HG03039 (cell line): ENCODE measurements at regions not wholly inside any gene's neighbourhood (a gene's known extent, or its start where the extent isn't known, plus 50 kb on each side); places are given as distances from the start of the nearest gene placed in this dataset.

Experiments
- ATAC-seq: cut with Tn5 transposase; IDR thresholded peaks from one replicate; pipeline ENCODE4 v1.9.1; 2021; ENCODE audit warnings: mild to moderate bottlenecking, moderate library complexity; ENCODE audit not compliant: unreplicated experiment

- ATAC-seq, result no peak
Observed at GRCh38 chr2:128781166-128781565, 462.5 kb upstream of the HS6ST1 start.

DNA sequence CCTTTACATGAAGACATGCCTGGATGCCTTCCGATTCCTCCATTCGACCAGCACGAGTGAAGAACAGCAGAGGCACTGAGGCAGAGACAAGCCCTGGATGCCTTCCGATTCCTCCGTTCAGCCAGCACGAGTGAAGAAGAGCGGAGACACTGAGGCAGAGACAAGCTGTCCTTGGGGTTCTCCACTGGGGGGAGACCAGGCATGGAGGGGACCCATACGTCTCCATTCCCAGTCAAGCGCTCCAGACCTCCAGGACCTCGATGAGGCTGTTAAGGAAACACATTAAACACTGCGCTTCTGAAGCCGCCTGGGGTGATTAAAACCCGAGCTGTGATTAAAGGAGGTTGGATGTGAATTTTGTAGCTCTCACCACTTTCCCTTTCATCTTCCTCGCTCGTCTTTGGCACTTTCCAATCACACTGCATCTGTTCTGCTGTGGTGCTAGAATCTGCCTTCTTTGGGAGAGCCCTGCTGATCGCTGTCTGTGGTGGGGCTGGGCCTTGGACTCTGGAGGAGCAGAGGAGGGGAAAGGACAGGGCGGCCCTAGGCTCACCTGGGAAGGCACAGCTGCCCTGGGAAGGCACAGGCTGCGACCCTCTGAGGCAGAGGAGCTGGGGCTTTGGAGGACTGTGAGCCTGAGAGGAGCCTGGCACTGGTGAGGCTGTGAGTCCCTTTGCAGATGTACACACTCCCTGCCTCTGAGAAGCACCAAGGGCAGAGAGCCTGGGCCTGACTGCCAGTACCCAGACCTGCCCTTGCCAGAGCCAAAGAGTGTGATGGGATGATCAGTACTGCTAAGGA, 463.1 kb upstream of the HS6ST1 start:
- ATAC-seq, result no peak

DNA sequence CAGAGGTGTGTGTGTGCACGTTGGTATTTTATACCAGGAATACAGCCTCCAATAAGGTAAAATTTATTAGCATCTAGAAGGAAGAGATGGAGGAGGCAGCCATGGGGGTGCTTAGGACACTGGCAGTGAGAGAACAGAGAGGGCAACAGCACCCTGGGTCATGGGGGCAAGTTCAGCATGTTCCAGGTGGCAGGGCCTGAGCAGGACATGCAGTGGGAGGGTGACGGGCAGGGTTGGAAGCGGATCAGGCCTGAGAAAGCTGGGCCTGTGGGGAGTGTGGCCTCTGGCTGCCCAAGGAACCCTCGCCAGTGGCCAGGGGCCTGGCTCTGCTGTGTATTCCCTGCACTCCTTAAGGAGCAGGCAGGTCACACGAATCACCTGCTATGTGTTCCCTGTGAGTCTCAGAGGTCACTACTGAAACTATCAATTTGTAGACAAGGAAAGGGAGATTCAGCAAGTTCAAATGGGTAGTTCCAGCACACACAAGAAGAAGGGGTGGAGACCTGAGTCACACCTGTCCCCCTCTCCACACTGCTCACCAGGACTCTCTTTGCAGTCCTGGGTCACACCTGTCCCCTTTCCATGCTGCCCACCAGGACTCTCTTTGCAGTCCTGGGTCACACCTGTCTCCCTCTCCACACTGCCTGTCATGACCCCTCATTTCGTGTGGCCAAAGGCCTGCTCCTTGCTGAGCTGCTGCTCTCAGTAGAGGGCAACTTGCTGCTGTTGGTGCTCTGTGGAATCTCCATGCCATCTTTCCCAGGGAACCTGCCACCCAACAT, 463.9 kb upstream of the HS6ST1 start:
- ATAC-seq, result no peak

DNA sequence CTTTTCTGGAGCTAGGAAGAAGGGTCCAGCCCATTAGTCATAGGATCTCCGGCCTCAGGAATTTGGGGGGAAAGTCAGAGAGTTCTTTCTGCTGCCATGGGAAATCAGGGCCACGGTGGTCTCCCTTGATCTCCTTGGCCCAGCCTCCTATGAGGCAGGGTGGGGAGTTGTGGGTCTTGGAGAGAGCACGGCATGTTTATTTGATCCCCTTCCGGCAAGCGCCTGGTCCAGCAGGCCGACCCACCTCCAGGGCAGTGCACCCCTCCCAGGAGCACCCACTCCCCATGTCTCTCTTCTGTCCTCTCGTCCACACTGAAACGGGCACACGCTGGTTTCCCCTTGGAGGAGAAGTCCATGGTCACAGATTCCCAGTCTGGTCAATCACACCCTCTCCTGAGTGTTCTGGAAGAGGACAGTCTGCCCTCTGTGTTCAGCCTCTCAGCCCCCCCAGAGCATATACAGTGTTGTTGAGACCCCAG, 464.6 kb upstream of the HS6ST1 start:
- no peak for ATAC-seq

DNA sequence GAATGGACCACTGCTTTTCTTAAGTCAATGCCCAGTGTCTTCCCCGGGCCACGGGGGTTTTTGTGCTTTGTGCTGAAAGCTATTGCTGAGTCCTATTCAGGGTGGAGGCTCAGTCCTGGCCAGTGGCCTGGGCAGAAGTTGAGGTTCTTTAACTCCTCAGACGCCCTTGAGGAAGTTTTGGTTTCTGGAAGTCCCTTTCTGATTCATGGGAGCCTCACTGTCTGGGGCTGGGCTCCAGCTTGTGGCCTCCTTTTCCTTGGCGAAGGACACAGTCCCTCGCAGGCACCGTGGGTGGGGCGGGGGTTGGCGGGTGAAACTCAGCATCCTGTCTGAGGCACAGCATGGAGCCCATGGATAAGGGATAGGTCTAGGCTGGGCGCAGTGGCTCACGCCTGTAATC, 465.2 kb upstream of the HS6ST1 start:
- no peak for ATAC-seq

- ATAC-seq, result no peak
Observed at GRCh38 chr2:128784626-128785306, 466.1 kb upstream of the HS6ST1 start.

GRCh38 chr2:128786316-128786715, 467.6 kb upstream of the HS6ST1 start:
- ATAC-seq, result no peak

DNA sequence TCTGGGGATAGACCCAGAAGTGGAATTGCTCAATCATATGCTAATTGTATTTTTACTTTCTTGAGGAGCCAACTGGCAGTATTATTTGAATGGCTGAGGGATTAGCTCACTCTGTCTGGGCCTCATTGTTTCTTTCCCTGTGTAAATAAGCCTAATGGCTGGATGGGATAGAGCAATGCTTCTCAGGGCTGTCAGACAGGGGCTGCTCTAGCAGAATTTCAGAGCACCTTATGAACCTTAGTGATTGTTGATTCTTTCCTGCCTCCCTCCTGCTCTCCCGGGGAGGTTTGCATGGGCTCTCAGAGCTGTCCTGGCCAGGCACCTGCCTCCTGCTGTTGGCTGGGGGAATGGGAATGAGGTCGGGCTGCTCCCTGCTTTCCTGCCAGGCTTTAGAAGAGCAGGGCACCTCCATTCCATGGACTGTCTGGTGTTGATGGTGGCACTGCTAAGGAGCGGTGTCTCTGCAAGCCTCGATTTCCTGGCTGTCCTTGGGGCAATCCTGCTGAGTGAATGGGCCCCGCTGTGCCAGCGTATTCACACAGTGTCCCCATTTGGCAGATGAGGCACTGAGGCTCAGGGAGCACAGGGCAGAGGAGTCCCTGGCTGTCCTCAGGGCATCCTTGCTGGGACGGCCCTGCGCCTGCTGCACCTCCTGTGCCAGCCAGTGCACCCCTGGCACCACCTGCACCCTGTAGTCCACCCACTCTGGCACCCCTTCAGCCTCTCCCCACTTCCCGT, 468.2 kb upstream of the HS6ST1 start:
- ATAC-seq, result no peak

DNA sequence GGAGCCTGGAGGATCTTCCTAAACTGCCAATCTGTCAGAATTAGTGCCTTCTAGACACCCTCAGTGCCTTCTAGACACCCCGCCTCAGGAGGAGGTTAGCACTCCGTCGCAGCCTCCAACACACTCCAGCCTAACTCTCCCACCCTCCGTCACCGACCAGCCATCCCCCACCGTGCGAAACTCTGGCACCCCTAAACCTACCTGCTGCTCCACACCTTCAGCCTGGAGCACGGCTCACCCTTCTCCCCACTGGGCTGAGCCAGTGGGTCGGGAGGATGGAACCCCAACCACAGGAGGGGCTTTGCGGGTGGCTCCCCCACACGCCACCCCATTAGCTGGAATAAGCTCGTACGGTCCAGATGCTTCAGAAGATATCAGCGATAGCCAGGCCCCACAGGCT, 468.9 kb upstream of the HS6ST1 start:
- no peak for ATAC-seq

- no peak for ATAC-seq
Observed at GRCh38 chr2:128788636-128789220, 470.1 kb upstream of the HS6ST1 start.

DNA sequence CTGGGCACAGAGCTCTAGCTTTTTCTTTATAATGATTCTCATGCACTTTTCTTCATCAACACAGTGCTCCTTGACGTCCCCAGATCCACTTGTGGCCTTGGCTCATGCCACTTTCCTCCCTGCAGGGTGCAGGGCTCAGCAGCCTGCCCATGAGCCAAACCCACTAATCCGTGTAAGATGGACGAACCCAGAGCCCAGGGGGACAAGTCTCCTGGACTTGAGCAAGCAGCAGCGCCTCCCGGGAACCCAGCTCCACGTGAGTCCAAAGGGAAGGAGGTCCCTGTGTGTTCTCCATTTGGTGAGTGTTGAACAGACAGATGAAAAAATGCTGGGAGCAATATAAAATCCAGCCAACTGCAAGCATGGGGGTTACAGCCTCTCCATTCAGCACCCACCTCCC, 470.6 kb upstream of the HS6ST1 start:
- ATAC-seq, result no peak

DNA sequence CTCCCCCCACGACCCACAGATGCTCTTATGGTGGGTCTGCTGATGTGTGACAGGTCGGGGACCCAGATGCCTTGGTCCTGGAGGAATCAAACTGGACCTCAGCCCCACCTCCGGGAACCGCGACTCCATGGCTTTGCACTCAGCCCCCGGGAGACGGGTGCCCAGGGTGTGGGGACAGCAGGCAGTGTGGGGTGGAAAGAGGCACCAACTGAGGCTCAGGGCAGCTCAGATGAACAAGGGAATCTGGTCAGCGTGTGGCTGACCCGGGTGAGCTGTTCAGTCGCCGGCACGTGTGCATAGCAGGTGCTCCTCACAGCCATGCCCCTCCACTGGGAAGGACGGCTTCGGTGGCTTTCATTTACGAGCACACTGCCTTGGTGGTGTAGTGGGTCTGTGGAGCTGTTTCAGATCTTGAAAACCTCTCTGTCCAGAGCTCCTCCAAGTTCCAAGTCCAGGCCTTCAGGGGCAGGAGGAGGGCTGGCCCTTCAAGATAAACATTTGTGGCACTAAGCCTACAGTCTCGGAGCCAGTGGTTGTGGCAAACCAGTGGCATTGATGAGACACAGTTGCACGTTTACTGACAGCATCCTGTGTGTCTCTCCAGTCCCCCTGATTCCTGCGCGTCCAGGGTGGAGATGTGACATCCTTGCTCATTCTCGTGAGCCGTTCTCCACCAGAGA, 471.2 kb upstream of the HS6ST1 start:
- no peak for ATAC-seq

DNA sequence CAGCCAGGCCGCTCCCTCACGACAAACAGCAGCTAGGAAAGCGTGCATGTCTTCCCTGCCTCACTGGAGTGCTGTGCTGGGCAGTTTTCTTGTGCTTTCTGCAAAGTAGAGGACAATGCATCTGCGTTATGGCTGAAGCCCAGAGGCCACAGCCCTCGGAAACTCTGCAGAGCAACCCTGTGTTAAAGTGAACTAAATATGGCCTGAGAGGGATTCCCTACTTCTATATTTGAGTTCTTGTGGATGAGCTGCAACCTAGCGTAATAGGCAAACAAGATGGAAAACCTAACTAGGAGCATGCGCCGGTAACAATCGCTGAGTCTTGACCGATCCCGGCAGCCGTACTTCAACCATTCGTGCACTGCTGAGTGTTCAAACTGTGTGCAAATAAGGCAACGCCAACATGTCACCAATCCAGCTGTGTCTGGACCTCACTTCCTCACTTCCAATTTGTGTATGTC, 471.9 kb upstream of the HS6ST1 start:
- ATAC-seq, result no peak

- no peak for ATAC-seq
Observed at GRCh38 chr2:128791120-128791984, 472.7 kb upstream of the HS6ST1 start.

GRCh38 chr2:128791985-128792320, 473.3 kb upstream of the HS6ST1 start:
- no peak for ATAC-seq

GRCh38 chr2:128792476-128793054, 473.9 kb upstream of the HS6ST1 start:
- ATAC-seq, result no peak

DNA sequence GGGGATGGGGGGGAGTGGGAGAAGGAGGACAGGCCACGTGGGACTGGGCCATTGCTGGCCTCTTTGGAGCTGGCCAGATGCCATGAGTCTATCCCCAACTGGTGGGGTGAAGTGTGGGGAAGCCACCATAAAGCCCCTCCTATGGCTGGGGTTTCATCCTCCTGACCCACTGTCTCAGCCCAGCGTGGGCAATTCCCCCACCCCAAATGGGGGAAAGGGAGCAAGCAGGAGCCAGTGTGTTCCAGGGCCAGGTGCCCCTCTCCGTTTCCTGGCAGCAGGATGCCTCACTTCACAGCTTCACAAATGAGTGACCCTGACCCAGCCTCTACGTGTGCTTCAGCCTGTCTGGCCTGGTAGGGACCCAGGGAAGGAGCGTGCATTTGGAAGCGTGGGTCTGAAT, 474.7 kb upstream of the HS6ST1 start:
- ATAC-seq, result no peak

DNA sequence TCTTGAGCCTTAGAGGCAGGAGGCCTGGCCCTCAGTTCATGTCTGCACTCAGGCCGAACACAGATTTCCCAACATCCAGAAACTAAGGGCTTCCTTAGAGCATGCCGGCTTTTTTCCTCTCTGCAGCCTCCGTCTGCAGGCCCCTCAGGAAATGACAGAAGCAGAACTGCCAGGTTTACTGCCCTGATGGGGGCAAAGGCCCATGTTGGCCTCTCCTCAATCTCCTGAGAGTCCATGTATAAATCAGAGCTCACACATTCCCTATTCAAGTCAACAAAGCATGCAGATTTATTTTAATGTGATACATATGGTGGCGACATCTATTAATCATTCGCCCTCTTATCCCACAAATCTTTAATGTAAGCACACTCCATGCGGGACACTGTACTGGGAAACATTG, 475.6 kb upstream of the HS6ST1 start:
- no peak for ATAC-seq

GRCh38 chr2:128796321-128796720, 477.7 kb upstream of the HS6ST1 start:
- ATAC-seq, result no peak
